ENCODE measurements at regions not wholly inside any gene's neighbourhood (a gene's known extent, or its start where the extent isn't known, plus 50 kb on each side); places are given as distances from the start of the nearest gene placed in this dataset.

GRCh38 chr9:99472916-99473245 is 250.8 kb downstream of the SEC61B start:
- TF ChIP-seq EZH2 (IDR thresholded peaks at IDR 0.05; ENCODE audit: insufficient read depth, poor library complexity, severe bottlenecking) (no peak), EZH2phosphoT487 (IDR thresholded peaks at IDR 0.05; ENCODE audit: insufficient read depth, low read depth) (no peak)
